ENCODE measurements at regions not wholly inside any gene's neighbourhood (a gene's known extent, or its start where the extent isn't known, plus 50 kb on each side); places are given as distances from the start of the nearest gene placed in this dataset.
"Not testable (repeated sequence)": the region's sequence is repeated elsewhere in the genome, so short reads cannot be mapped to it uniquely, and the experiment has no call there.

DNA sequence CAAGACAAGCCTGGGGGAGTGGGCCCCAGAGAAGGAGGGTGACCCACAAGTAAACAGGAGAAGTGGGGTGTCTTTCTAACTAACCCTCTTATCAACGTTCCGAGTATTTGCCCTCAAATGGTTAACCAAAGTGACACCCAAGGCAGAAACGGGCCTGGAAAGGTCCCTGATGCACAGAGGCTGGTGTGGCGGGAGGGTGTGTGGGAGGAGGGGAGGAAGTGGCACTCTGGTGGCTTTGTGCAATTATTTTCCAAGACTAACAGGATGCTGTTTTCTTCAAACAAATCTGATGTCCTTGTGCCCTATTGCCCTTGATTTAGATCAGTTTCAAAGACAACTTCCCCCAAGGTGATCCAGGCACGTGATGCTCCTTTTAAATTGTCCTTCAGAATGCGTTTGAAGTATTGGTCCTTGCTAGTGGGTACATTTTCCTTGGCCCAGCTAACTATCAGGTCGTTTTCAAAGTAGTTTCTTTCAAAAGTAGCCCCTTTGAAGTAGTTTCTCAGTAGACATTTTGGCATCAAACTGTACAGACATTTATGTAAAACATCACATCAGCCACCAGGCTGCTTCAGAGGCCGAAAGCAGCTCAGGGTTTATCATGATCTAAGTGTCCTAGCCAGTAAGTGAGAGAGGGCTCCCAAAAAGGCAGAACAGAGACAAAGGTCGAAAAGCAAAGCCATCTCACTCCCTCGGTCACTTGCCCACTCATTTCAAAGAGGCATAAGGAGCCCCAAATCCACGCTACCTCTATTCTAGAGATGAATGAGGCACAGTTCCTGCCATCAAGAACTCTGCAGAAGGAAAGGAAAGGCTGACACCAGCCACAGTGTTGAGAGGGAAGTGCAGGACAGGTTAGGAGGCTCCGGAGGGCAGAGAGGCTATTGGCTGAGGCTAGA lies 371.1 kb upstream of the ID2 start:
- DNase-seq (ENCODE audit: low read depth) = no peak

DNA sequence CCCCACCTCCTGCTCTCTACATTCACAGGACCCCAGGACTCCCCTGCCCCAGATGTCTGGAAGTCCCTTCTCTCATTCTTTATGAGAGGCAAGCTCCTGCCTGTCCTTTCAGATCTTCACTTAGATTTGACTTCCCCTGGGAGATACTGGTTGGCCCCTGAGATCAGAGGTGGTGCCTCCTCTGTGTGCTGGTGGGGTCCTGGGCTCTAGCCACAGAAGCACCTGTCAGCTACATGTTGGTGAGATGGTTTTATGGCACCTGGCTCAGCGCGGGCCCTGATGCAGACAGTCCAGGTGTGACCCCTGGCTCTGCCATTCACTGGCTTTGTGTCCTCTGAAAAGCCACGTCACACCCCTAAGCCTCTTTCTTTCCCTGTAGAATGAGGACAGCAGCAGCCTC lies 369.6 kb upstream of the ID2 start:
- DNase-seq (ENCODE audit: low read depth) = no peak

DNA sequence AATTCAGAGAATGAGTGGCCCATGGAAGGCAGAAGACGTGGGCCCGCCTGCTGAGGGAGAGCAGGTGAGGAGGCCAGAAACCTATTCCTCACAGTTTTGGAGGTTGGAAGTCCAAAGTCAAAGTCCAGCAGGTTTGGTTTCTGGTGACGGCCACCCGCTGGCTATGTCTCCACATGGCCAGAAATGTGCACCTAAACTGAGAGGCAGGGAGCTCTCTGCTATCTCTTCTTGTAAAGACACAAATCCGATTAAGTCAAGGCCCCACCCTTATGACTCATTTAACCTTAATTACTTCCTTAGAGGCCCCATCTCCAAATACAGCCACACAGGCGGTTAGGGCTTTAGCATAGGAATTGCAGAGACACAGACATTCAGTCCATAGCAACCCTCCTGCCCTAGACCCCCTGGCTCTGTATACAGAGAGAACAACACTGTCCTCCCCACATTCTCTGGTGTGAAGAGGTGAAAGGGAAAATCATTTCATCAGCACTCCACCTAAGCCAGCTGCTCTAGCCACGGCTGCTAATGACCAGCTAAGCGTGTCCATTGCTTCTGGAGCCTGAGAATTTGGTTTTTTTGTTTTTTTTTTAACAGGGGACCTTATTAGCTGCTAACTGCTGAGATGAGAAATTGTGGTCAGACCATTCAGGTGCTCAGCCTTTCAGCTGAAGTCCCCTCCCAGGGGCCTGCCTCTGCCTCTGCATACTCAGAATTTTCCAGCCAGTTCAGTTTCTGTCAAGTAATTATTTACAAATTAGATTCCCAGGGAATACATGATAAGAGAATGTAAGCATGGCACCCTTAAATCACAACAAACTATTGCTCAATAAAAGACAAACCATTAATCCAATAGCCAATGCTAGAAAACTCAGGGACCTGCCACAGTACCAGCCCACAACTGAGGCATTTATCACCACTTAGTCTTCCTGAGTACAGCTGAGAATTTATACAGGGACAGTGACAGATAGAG lies 368.7 kb upstream of the ID2 start:
- DNase-seq (ENCODE audit: low read depth) = no peak

DNA sequence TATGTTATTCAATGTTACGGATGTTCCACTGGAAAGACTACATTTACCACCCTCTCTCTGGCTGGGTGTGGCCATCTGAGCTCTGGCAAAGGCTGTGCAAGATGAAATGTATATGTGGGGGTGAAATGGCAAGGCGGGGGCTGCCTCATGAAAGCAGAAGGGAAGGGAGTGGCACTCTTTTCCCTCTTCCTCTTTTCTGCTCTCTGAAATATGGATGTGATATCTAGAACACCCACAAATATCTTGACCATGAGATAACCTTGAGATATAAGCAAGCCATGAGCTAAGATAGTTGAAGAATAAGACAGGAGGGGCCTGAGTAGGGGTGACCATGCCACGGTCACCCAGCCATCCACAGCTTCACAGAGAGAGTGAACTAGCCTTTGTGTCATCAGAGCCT lies 367.8 kb upstream of the ID2 start:
- no peak for DNase-seq (ENCODE audit: low read depth)

DNA sequence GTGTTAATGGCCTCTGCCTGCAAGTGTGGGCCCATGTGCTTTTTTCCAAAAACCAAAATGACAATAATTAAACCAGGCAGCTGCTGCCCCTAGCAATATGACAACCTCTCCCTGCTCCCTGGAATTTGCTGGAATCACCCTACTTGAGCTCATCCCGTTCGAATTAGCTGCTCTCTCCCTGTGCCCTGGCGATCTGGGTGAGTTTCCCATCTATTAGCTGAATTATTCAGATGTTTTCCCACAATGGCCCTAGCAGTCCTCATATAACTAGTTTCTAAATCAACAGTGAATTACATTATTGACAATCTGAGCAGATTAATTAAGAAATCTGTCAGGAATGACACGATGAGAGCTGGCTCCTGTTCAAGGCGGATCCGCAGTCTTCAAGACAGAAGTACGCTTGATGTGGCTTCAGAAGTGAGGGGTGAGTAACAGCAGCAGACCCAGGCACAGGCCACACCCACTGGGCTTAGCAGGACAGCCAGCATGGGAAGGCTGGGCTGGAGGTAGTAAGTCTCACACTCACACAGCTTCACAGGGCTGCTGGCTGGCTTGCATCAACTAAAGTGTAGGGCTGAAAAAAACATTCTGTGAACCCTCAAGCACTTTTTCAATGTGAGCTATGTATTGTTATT lies 366.2 kb upstream of the ID2 start:
- no peak for DNase-seq (ENCODE audit: low read depth)

DNA sequence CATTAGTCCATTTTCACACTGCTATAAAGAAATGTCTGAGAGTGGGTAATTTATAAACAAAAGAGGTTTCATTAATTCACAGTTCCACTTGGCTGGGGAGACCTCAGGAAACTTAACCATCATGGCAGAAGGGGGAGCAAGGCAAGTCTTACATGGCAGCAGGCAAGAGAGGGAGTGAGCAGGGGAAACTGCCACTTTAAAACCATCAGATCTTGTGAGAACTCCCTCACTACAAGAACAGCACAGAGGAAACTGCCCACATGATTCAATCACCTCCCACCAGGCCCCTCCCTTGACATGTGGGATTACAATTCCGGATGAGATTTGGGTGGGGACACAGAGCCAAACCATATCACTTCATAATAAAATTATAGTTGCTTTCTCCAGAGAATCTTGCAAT lies 365.5 kb upstream of the ID2 start:
- no peak for DNase-seq (ENCODE audit: low read depth)

DNA sequence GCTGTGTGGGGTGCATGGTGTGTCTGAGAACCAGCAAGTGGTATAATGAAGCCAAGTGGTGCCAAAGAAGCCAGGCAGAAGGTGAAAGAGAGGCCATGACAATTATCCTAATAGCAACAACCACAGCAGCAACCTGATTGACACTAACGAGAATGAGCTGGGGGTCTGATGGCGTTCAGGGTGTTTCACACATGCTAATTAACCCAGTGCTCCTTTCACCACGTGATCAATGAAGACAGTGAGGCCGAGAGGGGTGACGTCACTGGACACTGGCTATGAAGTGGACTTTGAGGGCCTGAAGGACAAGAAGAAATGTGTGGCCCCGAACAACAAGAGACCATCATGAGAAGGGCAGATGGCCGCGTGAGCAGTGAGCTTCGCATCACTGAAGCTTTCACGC lies 364.4 kb upstream of the ID2 start:
- DNase-seq (ENCODE audit: low read depth) = no peak

DNA sequence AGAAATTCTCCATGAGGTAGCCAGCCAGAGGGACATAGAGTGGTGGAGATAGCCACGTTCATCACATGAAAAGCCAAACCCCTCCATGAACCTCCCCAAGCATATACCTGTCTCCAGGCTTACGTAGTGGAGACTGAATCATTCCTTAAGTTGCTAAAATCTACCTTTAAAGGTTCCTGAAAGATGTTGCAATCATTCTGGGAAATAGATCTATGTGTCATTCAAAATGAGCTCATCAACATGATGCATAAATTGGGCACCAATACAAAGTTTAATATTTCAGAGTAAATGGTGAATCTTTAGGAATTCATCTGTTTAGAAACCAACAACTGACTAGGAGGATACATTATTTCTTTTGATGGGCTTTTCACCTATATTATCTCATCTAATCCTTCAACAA lies 362.6 kb upstream of the ID2 start:
- no peak for DNase-seq (ENCODE audit: low read depth)

DNA sequence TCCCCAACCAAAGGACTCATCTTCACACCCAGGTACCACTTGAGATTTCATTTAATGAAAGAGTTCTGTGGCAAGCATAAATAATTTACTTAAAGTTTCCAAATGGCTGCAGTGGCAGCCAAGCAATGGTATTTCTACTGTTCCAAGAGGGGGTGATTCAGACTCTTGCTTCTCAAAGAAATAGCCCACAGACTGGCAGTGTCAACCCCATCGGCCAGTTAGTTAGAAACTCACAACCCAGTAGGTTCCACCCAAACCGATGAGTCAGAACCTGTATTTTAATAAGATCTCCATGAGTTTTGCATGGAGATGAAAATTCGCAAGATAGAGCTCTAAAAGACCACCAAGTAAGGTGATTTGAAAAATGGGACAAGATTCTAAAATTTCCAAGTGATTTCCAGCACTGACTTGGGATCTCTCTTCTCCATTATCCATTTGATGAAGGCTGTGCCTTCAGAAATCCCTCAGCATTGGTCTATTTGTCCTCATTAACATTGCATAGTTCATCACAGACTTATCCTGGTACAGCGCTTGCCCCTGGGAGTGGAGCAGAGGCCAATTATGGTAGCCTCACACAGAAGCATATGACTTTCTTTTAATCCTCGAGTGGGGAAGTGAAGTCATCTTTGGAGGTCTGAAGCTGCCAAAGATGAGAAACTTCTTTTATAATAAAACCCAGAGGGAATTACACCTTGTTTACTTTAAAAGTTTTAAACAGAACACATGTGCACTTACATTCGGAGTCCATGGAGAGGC lies 361.4 kb upstream of the ID2 start:
- DNase-seq (ENCODE audit: low read depth) = no peak

DNA sequence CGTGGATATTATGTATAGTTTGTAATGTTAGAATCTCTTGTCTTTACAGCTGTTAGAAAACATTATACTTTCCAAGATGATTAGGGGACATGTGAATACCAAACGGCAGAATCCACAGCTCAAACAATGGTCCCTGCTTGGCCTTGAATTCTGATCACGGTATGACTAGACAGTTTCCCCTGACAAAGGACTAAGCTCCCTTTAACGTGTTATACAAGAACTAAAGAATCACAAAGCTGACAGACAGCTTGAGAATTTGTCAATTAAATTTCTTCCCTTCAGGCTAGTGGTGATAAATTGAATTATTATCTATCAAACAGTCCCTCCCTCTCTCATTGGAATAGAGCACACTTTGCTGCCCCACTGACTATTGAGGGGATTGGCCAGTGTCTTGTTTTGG lies 359.2 kb upstream of the ID2 start:
- DNase-seq (ENCODE audit: low read depth) = no peak

DNA sequence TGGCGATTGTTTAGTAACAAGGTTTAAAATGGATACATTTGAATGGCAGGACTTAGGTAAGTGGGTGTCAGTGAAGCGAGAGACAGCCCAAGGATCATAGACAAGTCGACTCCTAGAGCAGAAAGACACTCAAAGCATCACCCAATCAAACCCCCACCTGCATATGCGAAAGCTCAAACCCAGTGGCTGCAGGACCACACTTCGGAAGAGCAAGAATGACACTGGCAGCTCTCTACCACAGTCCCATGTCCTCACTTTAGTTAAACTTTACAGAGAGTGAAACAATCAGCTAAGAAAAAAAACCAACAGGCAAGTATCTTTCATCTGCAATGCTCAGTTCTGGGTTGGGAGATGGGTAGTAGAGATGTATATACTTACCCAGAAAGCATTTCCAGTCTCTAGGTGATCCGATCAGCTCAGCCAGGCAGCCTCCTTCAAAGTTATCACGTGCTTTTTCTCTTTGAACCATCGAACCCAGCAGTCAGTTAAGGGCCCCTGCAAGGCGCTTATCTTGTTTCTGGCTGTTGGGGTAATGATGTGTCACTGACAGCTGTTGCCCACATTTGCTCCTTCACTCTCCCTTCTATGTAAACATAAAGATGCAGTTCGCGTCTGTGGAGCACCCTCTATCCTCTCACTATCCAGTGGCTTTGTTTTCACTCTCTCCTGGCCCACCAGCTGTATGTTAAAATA lies 357.5 kb upstream of the ID2 start:
- DNase-seq (ENCODE audit: low read depth) = no peak

DNA sequence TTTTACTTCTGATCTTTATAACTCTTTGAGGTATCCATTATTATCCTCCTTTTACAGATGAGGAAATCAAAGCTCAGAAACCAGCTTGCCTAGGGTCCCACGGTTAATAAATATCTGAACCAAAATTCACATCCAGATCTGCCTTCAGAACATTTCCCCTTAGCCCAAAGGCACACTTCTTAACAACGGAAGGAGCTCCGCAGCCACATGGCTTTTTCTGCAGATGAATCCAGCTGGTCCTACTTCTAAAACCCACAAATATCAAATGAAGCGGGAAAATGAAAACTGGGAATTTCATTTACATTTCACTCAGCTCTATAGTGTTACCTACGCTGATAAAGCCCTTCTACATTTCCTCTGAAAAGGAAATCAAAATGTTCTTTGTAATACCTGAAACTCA lies 357.0 kb upstream of the ID2 start:
- DNase-seq (ENCODE audit: low read depth) = no peak

DNA sequence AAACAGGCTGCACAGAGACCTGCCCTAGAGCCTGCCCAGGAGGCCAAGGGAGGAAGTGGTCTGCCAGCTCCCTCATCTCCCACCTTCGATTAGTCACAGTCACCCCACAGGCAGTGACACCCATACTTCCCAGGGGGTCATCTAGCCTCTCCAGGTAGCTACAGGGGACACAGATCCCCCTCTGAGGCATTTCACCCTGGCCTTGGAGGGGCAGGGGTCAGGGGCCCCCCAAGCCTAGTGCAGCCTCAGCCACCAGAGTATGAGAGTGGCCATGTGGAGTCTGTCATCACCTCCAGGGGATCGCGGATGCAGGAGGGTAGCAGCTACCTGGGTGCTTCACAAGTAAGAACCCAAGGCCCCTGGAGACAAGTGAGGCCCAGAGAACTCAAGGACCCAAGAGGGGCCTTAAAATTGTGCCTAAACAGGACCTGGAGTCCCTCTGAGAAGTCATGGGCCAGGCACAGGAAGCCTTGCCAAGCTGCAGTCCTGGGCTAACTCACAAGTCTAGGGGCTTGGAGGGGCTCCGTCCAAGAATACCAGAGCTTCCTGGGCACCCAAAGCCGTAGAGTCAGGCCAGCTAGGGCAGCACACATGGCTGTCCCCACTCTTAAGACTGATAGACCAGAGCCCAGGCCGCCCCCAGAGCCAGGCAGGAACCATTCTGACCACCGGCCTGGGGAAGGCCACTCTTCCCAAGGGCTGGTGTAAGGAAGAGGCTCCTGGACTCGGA lies 354.3 kb upstream of the ID2 start:
- no peak for DNase-seq (ENCODE audit: low read depth)

DNA sequence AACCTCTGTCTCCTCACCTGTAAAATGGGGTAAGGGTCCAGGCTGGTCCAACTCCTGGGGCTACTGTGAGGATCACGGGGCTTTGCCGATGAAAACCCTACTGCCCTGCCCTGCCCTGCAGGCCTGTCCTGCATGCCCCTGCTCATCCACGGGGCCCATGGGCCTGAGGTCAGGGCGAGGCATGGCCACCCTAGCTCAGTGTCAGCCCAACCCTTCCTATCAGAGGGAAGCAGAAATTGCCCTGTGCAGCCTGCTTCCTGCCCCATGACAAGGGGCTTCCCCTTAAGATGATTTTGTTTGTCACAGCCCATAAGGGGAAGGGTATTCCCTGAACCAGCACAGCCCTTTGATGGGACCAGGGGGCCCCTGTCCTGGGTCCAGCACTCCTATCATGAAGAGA lies 353.6 kb upstream of the ID2 start:
- no peak for DNase-seq (ENCODE audit: low read depth)

DNA sequence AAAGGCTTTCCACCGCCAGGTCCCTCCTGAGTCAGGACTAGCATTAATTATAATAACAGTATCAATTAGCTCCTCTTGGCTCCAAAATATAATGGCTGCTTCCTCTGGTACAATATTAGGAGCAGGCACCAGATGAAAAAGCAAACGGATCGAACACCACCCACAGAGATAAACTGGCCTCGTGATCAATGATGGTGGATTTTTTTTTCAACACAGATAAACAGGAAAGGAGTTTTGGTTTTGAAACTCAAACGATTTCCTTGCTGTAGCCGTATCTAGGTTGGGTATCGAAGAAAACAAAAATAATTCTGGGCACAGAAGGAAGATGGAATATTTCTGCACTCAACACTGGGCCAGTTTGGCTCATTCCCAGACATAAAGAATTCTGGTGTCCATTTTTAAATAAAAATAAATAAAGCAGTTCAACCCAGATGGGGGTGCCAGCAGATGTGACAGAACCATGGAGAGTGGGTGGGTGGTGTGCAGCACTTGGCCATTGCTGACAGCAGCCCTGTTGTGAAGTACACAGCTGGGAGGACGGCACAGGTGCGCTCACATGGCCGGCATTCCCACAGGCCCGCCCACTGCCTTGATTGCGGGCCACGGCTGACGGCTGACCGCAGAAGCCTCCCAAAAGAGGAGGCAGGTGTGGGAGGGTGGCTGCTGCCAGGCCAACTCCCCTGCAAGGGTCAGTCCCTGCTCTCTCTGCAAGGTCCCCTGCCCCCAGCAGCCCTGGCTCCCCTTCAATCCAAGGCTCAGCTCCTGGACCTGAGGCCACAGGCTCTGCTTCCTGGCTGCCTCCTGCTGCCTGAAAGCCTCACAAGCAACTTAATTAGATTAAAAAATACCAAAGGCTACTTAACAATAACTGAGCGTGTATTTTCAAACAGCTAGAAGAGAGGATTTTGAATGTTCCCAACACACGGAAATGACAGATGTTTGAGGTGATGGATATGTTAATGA lies 351.9 kb upstream of the ID2 start:
- DNase-seq (ENCODE audit: low read depth) = no peak

DNA sequence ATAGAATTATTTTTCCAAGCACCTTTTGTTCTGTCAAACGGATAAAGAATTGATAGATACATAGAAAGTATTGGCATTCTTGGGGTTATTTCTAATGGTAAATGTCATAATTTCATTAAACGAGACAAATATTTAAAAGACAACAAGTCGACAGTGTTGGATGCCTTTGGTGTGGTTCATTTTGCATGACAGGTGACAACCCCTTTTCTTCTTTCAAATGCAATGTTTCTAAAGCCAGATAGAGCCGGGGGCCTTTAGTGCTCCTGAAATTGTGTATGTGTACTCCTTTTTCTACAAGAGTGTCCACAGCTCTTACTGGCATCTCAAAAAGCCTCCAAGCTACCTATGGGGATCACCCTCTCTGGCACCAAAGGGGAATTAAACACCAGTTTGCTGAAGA lies 350.8 kb upstream of the ID2 start:
- DNase-seq (ENCODE audit: low read depth) = no peak

DNA sequence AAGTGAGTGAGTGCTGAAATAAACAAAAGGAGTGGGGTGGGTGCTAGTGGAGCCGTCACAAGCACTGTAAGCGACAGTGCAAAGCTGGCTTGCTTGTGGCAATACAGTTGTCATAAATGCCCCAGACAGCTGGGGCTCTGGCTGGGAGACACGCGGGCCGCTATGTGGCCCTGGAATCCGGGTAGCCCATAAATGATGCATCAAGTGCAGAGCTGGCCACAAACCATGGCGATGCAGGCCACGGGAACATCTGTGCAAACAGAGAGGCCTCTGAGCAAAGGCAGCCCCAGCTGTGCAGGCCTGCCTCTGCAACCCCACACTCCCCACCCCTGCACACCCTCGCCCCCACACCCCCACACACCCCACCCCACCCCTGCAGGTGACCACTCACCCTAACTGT lies 349.2 kb upstream of the ID2 start:
- no peak for DNase-seq (ENCODE audit: low read depth)

DNA sequence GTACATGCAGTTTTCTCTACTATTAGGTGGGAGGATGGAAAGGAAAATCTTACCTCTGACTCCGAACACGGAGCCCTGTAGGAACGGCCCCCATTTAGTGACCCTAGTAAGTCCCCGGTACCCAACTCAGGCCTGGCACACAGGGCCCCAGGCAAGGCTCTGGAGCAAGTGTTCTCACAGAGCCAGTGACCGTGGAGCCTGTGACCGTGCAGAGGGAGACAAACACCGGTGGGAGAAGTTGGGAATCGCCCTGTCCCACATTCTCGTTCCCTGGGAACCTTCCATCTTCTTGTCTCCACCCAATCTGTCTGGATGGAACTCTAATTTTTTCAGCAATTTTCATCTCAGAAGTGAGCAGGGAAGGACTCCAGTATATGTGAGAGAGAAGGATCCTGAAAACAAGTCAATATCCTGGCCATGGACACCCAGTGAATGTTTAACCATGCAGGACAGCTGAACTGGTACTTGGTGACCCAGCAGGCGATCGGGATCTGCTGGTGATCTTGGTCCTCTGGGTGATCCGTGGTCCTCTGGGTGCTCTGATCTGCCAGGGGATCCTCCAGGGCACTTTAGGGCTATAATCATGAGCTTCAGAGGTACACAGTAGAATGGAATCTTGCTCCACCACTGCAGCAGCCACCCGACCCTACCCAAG lies 348.6 kb upstream of the ID2 start:
- DNase-seq (ENCODE audit: low read depth) = no peak

DNA sequence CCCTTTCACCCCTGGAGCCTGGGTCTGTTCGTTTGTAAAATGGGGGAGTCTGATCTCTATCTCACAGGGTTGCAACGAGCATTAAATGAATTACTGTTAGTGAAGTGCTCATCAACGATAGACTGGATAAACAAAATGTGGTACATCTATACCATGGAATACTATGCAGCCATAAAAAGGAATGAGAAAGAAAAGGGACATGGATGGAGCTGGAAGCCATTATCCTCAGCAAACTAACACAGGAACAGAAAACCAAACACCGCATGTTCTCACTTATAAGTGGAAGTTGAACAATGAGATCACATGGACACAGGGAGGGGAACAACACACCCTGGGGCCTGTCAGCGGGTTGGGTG lies 348.0 kb upstream of the ID2 start:
- not testable (repeated sequence) for DNase-seq (ENCODE audit: low read depth)

All from stimulated activated CD8-positive, alpha-beta memory T cell treated with anti-CD3 and anti-CD28 coated beads, Interleukin-7, amount 100 ng/mL, for 24 hours (primary cell).